ENCODE measurements at regions not wholly inside any gene's neighbourhood (a gene's known extent, or its start where the extent isn't known, plus 50 kb on each side); places are given as distances from the start of the nearest gene placed in this dataset.

GRCh38 chr11:11740073-11740702 is 101.6 kb upstream of the USP47 start:
- ATAC-seq, result no peak
- Histone ChIP-seq H3K27me3 (ENCODE audit: insufficient read depth in 3 of 3, low read length in 2 of 3) (no peaks in the 10 kb centered on the region), H3K36me3 (ENCODE audit: insufficient read depth in 1 of 2, low read depth in 1 of 2) (no peaks in the 10 kb centered on the region), H3K9me3 (no peaks in the 10 kb centered on the region), H3K4me3 (no peak overlapping the region), H3K27ac (no peak overlapping the region), H3K4me1 (no peaks in the 10 kb centered on the region)
- no peak for DNase-seq
- WGBS, 3 donors, result 92 to 98% (median 94%) methylated on average over 6 of the region's 6 CpGs
- no peak for TF ChIP-seq CTCF (IDR thresholded peaks at IDR 0.05)
- intact Hi-C loops (cut with DNase I), result no loop called here

GRCh38 chr11:11738370-11738769 is 103.4 kb upstream of the USP47 start:
- no peak for ATAC-seq
- no peak for TF ChIP-seq CTCF (IDR thresholded peaks at IDR 0.05)

GRCh38 chr11:11735586-11735985 is 106.2 kb upstream of the USP47 start:
- TF ChIP-seq CTCF (IDR thresholded peaks at IDR 0.05), result no peak
- no peak overlapping the region for H3K27ac ChIP-seq
- no peak overlapping the region for H3K4me3 ChIP-seq
- intact Hi-C loops (cut with DNase I), result no loop called here
- no peaks in the 10 kb centered on the region for H3K4me1 ChIP-seq
- 51 to 63% (median 52%) methylated on average over 5 of the region's 5 CpGs for WGBS, 3 donors
- DNase-seq (no peak), ATAC-seq (no peak)
- no peaks in the 10 kb centered on the region for H3K9me3 ChIP-seq
- H3K36me3 ChIP-seq (ENCODE audit: insufficient read depth in 1 of 2, low read depth in 1 of 2), result no peaks in the 10 kb centered on the region
- no peaks in the 10 kb centered on the region for H3K27me3 ChIP-seq (ENCODE audit: insufficient read depth in 3 of 3, low read length in 2 of 3)

More at GRCh38 chr11:11738370-11738769, 103.4 kb upstream of the USP47 start:
- Histone ChIP-seq H3K9me3 (no peaks in the 10 kb centered on the region), H3K27ac (no peak overlapping the region), H3K36me3 (ENCODE audit: insufficient read depth in 1 of 2, low read depth in 1 of 2) (no peaks in the 10 kb centered on the region), H3K4me3 (no peak overlapping the region), H3K4me1 (no peaks in the 10 kb centered on the region), H3K27me3 (ENCODE audit: insufficient read depth in 3 of 3, low read length in 2 of 3) (no peaks in the 10 kb centered on the region)
- intact Hi-C loops (cut with DNase I), result no loop called here
- DNase-seq, result no peak
- 95 to 97% (median 97%) methylated on average over 2 of the region's 2 CpGs for WGBS, 3 donors

GRCh38 chr11:11733246-11733747 is 108.5 kb upstream of the USP47 start:
- Histone ChIP-seq H3K36me3 (ENCODE audit: insufficient read depth in 1 of 2, low read depth in 1 of 2) (no peaks in the 10 kb centered on the region), H3K27me3 (ENCODE audit: insufficient read depth in 3 of 3, low read length in 2 of 3) (no peaks in the 10 kb centered on the region), H3K9me3 (no peaks in the 10 kb centered on the region), H3K27ac (no peak overlapping the region), H3K4me3 (no peak overlapping the region), H3K4me1 (no peaks in the 10 kb centered on the region)
- TF ChIP-seq CTCF (IDR thresholded peaks at IDR 0.05), result no peak
- WGBS, 3 donors, result 91 to 94% (median 91%) methylated on average over 8 of the region's 8 CpGs
- no peak for ATAC-seq
- intact Hi-C loops (cut with DNase I), result no loop called here
- DNase-seq, result no peak

- WGBS, 3 donors, result 92 to 99% (median 96%) methylated on average over 3 of the region's 3 CpGs
- intact Hi-C loops (cut with DNase I), result no loop called here
- Histone ChIP-seq H3K4me3 (no peak overlapping the region), H3K36me3 (ENCODE audit: insufficient read depth in 1 of 2, low read depth in 1 of 2) (no peaks in the 10 kb centered on the region), H3K27ac (no peak overlapping the region), H3K4me1 (no peaks in the 10 kb centered on the region), H3K9me3 (no peaks in the 10 kb centered on the region), H3K27me3 (ENCODE audit: insufficient read depth in 3 of 3, low read length in 2 of 3) (no peaks in the 10 kb centered on the region)
- no peak for TF ChIP-seq CTCF (IDR thresholded peaks at IDR 0.05)
- DNase-seq (no peak), ATAC-seq (no peak)
Observed at GRCh38 chr11:11732116-11732515, 109.7 kb upstream of the USP47 start.
